ENCODE measurements at regions not wholly inside any gene's neighbourhood (a gene's known extent, or its start where the extent isn't known, plus 50 kb on each side); places are given as distances from the start of the nearest gene placed in this dataset.

DNA sequence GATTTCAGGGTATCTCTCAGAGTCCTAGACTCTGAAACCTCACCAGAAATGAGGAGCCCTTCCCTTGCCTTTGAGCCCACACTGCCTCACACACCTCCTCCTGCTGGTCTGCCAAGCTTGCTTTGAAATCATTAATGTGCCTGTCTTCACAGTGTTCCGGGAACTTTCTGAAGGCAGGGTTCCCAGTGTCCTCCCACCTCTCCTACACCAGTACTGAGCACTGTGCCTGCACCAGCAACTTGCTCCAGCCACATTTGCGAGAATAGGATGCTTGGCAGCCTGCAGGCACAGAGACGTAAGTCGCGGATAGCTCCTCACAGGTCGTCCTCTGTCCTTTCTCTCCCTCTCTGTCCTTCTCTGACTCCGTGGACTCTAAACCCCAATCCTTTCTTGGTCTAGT is 408.4 kb upstream of the EEF2KMT start:
- intact Hi-C loops (cut with DNase I): loop anchor here (5.0 kb wide), 1 partner anchor 101 kb away; no protein-coding TSS in a partner anchor
- H3K4me3 ChIP-seq: no peak overlapping the region
- no peak for DNase-seq

DNA sequence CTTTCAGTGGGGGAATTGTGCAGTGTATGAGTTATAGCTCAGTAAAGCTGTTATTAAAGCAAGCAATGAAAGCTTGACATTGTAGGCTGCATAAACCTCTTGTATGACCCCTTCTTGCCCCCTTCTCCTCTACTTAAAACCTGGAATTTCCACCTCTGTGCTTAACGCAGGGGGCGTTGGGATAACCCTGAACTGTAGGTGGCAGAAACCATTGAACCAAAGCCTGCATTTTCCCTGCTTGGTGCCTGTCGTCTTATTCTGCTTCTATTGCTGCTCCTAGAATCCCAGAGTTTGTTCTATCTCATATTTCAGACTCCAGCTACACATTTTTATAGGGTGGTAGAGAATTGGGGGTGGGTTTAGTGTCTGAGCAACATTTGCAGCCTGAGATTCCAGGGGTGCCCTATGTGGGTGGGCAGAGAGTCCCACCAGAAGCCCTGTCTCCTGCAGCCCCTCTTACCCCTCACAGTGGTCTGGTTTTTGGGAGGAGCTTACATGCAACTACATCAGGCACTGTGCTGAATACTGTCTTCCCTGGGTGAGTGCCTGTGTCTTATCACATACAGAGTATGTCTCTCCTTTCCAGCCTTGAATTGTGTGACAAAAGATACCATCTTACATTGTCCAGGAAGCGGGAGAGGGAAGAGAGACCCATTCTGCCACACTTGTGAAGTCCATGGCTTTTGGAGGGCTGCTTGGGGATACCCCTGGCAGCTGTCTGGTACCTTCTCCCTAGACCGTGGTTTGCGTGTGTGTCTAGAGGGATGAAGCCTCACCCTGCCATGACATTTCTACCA is 407.7 kb upstream of the EEF2KMT start:
- Histone ChIP-seq H3K36me3 (no peaks in the 10 kb centered on the region), H3K9ac (ENCODE audit: low read depth in 2 of 2, low read length in 2 of 2) (no peak overlapping the region), H3K27me3 (no peaks in the 10 kb centered on the region), H3K4me1 (no peaks in the 10 kb centered on the region), H3K27ac (no peak overlapping the region), H3K9me3 (no peaks in the 10 kb centered on the region), H3K4me3 (no peak overlapping the region)
- TF ChIP-seq, protein P1, sequence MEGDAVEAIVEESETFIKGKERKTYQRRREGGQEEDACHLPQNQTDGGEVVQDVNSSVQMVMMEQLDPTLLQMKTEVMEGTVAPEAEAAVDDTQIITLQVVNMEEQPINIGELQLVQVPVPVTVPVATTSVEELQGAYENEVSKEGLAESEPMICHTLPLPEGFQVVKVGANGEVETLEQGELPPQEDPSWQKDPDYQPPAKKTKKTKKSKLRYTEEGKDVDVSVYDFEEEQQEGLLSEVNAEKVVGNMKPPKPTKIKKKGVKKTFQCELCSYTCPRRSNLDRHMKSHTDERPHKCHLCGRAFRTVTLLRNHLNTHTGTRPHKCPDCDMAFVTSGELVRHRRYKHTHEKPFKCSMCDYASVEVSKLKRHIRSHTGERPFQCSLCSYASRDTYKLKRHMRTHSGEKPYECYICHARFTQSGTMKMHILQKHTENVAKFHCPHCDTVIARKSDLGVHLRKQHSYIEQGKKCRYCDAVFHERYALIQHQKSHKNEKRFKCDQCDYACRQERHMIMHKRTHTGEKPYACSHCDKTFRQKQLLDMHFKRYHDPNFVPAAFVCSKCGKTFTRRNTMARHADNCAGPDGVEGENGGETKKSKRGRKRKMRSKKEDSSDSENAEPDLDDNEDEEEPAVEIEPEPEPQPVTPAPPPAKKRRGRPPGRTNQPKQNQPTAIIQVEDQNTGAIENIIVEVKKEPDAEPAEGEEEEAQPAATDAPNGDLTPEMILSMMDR (IDR thresholded peaks at IDR 0.05): no peak
- intact Hi-C loops (cut with DNase I): loop anchor here (5.0 kb wide), 1 partner anchor 102 kb away; no protein-coding TSS in a partner anchor
- DNase-seq: no peak

More for the DNA sequence above, 408.4 kb upstream of the EEF2KMT start:
- Histone ChIP-seq H3K4me1 (no peaks in the 10 kb centered on the region), H3K27me3 (no peaks in the 10 kb centered on the region), H3K27ac (no peak overlapping the region), H3K36me3 (no peaks in the 10 kb centered on the region), H3K9me3 (no peaks in the 10 kb centered on the region), H3K9ac (ENCODE audit: low read depth in 2 of 2, low read length in 2 of 2) (no peak overlapping the region)
- TF ChIP-seq, protein P1 (IDR thresholded peaks at IDR 0.05): no peak

DNA sequence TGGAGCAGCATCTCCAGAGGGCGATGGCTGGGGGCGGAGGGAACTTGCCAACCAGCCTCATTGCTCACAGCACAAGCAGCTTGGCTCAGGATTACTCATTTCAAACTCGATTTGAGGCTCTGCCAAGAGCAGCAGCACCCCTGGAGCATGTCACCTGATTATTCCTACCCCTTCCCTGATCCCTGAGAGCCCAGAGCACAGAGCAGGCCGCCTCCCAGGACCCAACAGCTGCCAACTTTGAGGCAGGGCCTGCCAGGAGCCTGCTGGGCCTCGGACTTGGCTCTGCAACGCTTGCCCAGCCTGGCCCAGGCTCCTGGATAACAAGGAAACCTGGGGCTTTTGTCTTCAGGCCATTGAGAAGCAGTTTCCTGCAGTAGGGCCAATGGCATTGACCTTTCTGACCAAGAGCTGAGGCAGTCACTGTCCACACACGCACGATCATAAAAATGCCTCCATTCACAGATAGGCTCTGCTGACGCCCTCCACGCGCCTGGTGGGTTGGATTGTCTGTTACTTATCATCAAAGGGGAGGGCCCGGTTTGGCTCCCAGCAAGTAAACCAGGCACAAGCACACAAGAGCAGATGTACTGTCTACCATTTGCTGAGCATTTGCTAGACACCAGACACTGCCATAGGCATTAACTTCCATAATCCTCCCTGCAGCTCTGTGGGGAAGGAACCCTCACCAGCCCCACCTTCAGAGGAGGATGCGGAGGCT is 406.6 kb upstream of the EEF2KMT start:
- no peak overlapping the region for H3K4me3 ChIP-seq
- no peaks in the 10 kb centered on the region for H3K4me1 ChIP-seq
- no peak overlapping the region for H3K27ac ChIP-seq
- no peak overlapping the region for H3K9ac ChIP-seq (ENCODE audit: low read depth in 2 of 2, low read length in 2 of 2)
- no peaks in the 10 kb centered on the region for H3K9me3 ChIP-seq
- TF ChIP-seq, protein P1 (IDR thresholded peaks at IDR 0.05): no peak
- intact Hi-C loops (cut with DNase I): loop anchor here (5.0 kb wide), 1 partner anchor 113 kb away; no protein-coding TSS in a partner anchor
- no peaks in the 10 kb centered on the region for H3K36me3 ChIP-seq
- no peaks in the 10 kb centered on the region for H3K27me3 ChIP-seq
- DNase-seq: no peak

DNA sequence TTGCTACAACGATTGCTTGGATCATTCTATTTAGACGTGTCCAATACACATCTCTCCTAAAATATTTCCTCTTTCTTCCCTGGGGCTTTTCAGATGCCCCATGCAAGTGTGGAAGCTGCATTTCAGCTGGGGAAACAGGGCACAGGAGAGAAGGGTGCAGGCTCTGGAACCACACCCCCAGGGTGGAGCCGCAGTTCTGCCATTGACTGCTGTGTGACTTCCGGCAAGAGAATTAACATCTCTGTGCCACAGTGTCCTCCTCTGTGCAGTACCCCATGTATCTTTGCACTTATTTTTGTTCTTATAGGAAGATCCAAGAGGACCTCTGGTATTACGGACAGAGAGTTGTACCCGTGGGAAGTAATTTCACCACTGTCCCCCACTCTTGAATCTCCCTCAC is 405.3 kb upstream of the EEF2KMT start:
- Histone ChIP-seq H3K9me3 (no peaks in the 10 kb centered on the region), H3K4me1 (no peaks in the 10 kb centered on the region), H3K4me3 (no peak overlapping the region), H3K27ac (no peak overlapping the region), H3K27me3 (no peaks in the 10 kb centered on the region), H3K9ac (ENCODE audit: low read depth in 2 of 2, low read length in 2 of 2) (no peak overlapping the region), H3K36me3 (no peaks in the 10 kb centered on the region)
- no peak for DNase-seq
- intact Hi-C loops (cut with DNase I): loop anchor here (5.0 kb wide), 1 partner anchor 114 kb away; no protein-coding TSS in a partner anchor
- TF ChIP-seq, protein P1 (IDR thresholded peaks at IDR 0.05): no peak

DNA sequence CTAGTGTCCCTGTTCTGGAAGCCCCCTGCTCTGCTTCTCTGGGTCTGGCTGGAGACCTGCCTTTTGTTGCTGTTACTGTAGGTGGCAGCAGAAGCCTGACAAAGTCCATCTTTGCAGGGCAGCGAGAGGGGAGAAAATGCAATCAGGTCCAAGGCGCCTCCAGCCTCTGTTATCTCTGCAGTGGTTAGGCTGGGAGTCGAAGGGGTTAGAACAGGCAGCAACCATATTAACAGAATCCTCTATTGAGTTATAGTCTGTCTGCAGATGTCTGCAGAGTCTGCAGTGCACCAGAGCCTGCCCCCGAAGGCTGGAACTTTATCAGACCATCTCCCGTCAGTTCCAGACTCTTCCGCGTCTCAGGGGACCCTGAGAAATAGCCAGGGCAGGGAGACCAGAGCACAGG is 404.9 kb upstream of the EEF2KMT start:
- no peaks in the 10 kb centered on the region for H3K9me3 ChIP-seq
- intact Hi-C loops (cut with DNase I): loop anchor here (5.0 kb wide), 1 partner anchor 115 kb away; no protein-coding TSS in a partner anchor
- DNase-seq: no peak
- H3K4me1 ChIP-seq: no peaks in the 10 kb centered on the region
- H3K36me3 ChIP-seq: no peaks in the 10 kb centered on the region
- no peak overlapping the region for H3K9ac ChIP-seq (ENCODE audit: low read depth in 2 of 2, low read length in 2 of 2)
- TF ChIP-seq, protein P1 (IDR thresholded peaks at IDR 0.05): no peak
- H3K27me3 ChIP-seq: no peaks in the 10 kb centered on the region
- no peak overlapping the region for H3K27ac ChIP-seq
- H3K4me3 ChIP-seq: no peak overlapping the region

Measured in colonic mucosa (tissue), 4 donors.